ENCODE measurements at regions not wholly inside any gene's neighbourhood (a gene's known extent, or its start where the extent isn't known, plus 50 kb on each side); places are given as distances from the start of the nearest gene placed in this dataset.

DNA sequence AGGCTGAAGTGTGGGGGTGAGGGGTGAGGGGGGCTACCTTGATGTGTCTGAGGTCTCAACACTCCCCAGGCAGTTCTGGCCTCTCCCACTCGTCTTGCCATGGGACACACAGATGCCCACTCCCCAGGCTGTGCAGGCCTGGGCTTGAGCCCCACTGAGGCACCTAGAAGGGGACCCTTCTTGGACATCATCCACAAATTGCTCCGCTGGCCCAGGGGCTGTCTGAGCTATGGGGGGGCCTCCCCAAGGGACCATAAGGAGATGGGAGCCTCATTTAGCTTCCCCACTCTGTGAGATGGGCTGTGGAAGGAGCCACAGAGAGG, 155.5 kb upstream of the MLN start:
- Histone ChIP-seq H3K4me2 (ENCODE audit: low read length) (no peak overlapping the region), H3K9me3 (ENCODE audit: control insufficient read depth in 1 of 2, insufficient read depth in 1 of 2, low read depth in 1 of 2, low read length in 2 of 2) (no peaks in the 10 kb centered on the region), H3K27me3 (ENCODE audit: insufficient read depth, low read length) (no peaks in the 10 kb centered on the region), H3K27ac (ENCODE audit: low read depth, low read length) (no peak overlapping the region), H3K9me2 (ENCODE audit: insufficient read depth) (no peaks in the 10 kb centered on the region), H3K4me1 (ENCODE audit: control insufficient read depth in 1 of 2, insufficient read depth in 2 of 2, low read length in 2 of 2) (peaks cover 0 to 13% of the 10 kb centered on the region in 2 experiments; a peak in 2 of 4 replicates), H3K36me3 (ENCODE audit: control insufficient read depth in 1 of 2, insufficient read depth in 2 of 2, low read length in 2 of 2) (no peaks in the 10 kb centered on the region), H3K9ac (ENCODE audit: low read length) (no peak overlapping the region), H3K4me3 (replicated peaks in 1 of 2; ENCODE audit: low read depth in 1 of 2, low read length in 2 of 2) (no peak overlapping the region), H2AFZ (ENCODE audit: low read depth, low read length, poor library complexity, severe bottlenecking) (no peak overlapping the region), H4K20me1 (ENCODE audit: insufficient read depth) (no peaks in the 10 kb centered on the region), H3K79me2 (ENCODE audit: insufficient read depth, low read length) (no peaks in the 10 kb centered on the region)
- CTCF ChIA-PET = interaction anchor here (1.1 to 1.4 kb wide), 3 partner anchors 9 to 187 kb away, joined by 3 to 4 read pairs (median 3); no protein-coding TSS in a partner anchor
- ATAC-seq (no peak), DNase-seq (ENCODE audit: low read depth, low spot score) (no peak)
- POLR2A ChIA-PET = no interaction called here
- RAD21 ChIA-PET (ENCODE audit: low non-redundant PET in 1 of 2, low total read pairs in 2 of 2, uncharacterized antibody in 2 of 2, unreplicated experiment in 2 of 2) = interaction anchor here in 1 of 2 experiments (1.0 kb wide), 1 partner anchor 68 kb away, joined by 5 read pairs; no protein-coding TSS in a partner anchor
- TF ChIP-seq YY1 (IDR thresholded peaks at IDR 0.05; ENCODE audit: extremely low read depth, insufficient replicate concordance, low read depth, low read length) (no peak), POLR2AphosphoS5 (IDR thresholded peaks at IDR 0.05; ENCODE audit: low read depth, low read length) (no peak)
- intact Hi-C loops (cut with micrococcal nuclease) = no loop called here
- BruUV-seq (replicated peaks) = no TSS peak

DNA sequence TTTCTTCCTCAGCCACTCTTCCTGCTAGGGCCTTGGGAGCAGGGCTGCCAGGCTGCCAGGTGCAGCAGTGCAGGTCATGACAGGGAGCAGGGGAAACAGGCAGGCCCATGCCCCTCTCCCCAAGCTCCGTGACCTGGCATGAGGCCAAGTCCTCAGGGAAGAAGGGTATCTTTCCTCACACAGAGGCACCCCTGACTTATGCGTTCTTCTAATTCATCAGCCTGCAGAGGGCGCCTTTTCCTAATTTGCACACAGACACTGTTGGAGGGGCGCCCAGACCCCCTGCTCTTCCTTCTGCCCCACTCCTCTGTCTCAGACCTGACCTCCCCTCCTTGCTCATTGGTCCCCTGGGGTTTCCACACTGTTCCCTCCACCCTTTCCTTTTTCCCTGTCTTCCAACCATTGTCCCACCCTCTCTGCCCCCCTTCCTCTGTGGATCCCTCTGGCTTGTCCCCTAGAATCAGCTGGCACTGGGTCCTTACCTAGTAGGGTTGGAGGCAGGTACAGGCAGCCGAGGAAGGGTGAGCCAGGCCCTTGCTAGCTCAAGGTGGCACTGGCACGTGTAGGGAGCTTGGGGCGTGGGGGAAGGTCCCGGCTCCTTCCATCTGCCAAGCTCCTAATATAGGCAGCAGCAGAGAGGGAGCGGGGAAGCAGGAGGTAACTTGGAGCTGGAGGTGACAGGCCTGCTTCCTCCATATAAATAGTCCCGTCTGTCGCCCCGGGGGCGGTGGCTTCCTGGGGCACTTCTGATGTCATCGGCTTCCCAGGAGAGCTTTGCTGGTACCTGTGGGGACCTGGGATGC, 154.9 kb upstream of the MLN start:
- no TSS peak for BruUV-seq (replicated peaks)
- ChIA-PET POLR2A (no interaction called here), RAD21 (ENCODE audit: low non-redundant PET in 1 of 2, low total read pairs in 2 of 2, uncharacterized antibody in 2 of 2, unreplicated experiment in 2 of 2) (interaction anchor here (0.7 to 1.0 kb wide), 2 partner anchors 69 kb away, joined by 3 to 5 read pairs; no protein-coding TSS in a partner anchor), CTCF (interaction anchor here (1.0 to 1.4 kb wide), 3 partner anchors 9 to 196 kb away, joined by 3 to 4 read pairs (median 3); no protein-coding TSS in a partner anchor)
- peak; percentile 31; the same call in 1 of the 2 replicates for ATAC-seq
- no peaks in the 10 kb centered on the region for H3K79me2 ChIP-seq (ENCODE audit: insufficient read depth, low read length)
- H3K9me3 ChIP-seq (ENCODE audit: control insufficient read depth in 1 of 2, insufficient read depth in 1 of 2, low read depth in 1 of 2, low read length in 2 of 2) = no peaks in the 10 kb centered on the region
- H2AFZ ChIP-seq (ENCODE audit: low read depth, low read length, poor library complexity, severe bottlenecking) = no peak overlapping the region
- 0 out of 2 replicates have a peak, but pooled peaks cover under 1% of the 10 kb centered on the region for H3K27me3 ChIP-seq (ENCODE audit: insufficient read depth, low read length)
- H3K4me3 ChIP-seq (replicated peaks in 1 of 2; ENCODE audit: low read depth in 1 of 2, low read length in 2 of 2) = no peak overlapping the region
- no peak overlapping the region for H3K27ac ChIP-seq (ENCODE audit: low read depth, low read length)
- no peaks in the 10 kb centered on the region for H3K36me3 ChIP-seq (ENCODE audit: control insufficient read depth in 1 of 2, insufficient read depth in 2 of 2, low read length in 2 of 2)
- H3K4me1 ChIP-seq (ENCODE audit: control insufficient read depth in 1 of 2, insufficient read depth in 2 of 2, low read length in 2 of 2) = peaks cover 0 to 13% of the 10 kb centered on the region in 2 experiments; a peak in 2 of 4 replicates
- intact Hi-C loops (cut with micrococcal nuclease) = no loop called here
- no peaks in the 10 kb centered on the region for H3K9me2 ChIP-seq (ENCODE audit: insufficient read depth)
- no peaks in the 10 kb centered on the region for H4K20me1 ChIP-seq (ENCODE audit: insufficient read depth)
- H3K4me2 ChIP-seq (ENCODE audit: low read length) = no peak overlapping the region
- H3K9ac ChIP-seq (ENCODE audit: low read length) = no peak overlapping the region
- DNase-seq (ENCODE audit: low read depth, low spot score) = no peak
- TF ChIP-seq EGR1 (IDR thresholded peaks at IDR 0.05; ENCODE audit: low read depth) (no peak), JUND (IDR thresholded peaks at IDR 0.05) (no peak), SRF (IDR thresholded peaks at IDR 0.05; ENCODE audit: low read depth) (no peak), POLR2AphosphoS5 (IDR thresholded peaks at IDR 0.05; ENCODE audit: low read depth, low read length) (no peak), ZFX (IDR thresholded peaks at IDR 0.05) (no peak), EZH2 (IDR thresholded peaks at IDR 0.05) (no peak), TCF7L2 (IDR thresholded peaks at IDR 0.05; ENCODE audit: borderline replicate concordance, extremely low read depth, insufficient read depth, insufficient read length) (no peak), CEBPB (IDR thresholded peaks at IDR 0.05; ENCODE audit: low read depth) (no peak), RAD21 (IDR thresholded peaks at IDR 0.05; ENCODE audit: low read depth) (peak; percentile 34), EZH2phosphoT487 (IDR thresholded peaks at IDR 0.05; ENCODE audit: borderline replicate concordance) (no peak), ZNF274 (IDR thresholded peaks at IDR 0.05; ENCODE audit: low read depth, low read length) (no peak)
- TF ChIP-seq, protein P1, sequence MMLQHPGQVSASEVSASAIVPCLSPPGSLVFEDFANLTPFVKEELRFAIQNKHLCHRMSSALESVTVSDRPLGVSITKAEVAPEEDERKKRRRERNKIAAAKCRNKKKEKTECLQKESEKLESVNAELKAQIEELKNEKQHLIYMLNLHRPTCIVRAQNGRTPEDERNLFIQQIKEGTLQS (IDR thresholded peaks at IDR 0.05) = no peak
- TF ChIP-seq, protein P2, sequence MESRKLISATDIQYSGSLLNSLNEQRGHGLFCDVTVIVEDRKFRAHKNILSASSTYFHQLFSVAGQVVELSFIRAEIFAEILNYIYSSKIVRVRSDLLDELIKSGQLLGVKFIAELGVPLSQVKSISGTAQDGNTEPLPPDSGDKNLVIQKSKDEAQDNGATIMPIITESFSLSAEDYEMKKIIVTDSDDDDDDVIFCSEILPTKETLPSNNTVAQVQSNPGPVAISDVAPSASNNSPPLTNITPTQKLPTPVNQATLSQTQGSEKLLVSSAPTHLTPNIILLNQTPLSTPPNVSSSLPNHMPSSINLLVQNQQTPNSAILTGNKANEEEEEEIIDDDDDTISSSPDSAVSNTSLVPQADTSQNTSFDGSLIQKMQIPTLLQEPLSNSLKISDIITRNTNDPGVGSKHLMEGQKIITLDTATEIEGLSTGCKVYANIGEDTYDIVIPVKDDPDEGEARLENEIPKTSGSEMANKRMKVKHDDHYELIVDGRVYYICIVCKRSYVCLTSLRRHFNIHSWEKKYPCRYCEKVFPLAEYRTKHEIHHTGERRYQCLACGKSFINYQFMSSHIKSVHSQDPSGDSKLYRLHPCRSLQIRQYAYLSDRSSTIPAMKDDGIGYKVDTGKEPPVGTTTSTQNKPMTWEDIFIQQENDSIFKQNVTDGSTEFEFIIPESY (IDR thresholded peaks at IDR 0.05; ENCODE audit: extremely low read depth, insufficient replicate concordance, low read length) = no peak
- TF ChIP-seq, protein P3, sequence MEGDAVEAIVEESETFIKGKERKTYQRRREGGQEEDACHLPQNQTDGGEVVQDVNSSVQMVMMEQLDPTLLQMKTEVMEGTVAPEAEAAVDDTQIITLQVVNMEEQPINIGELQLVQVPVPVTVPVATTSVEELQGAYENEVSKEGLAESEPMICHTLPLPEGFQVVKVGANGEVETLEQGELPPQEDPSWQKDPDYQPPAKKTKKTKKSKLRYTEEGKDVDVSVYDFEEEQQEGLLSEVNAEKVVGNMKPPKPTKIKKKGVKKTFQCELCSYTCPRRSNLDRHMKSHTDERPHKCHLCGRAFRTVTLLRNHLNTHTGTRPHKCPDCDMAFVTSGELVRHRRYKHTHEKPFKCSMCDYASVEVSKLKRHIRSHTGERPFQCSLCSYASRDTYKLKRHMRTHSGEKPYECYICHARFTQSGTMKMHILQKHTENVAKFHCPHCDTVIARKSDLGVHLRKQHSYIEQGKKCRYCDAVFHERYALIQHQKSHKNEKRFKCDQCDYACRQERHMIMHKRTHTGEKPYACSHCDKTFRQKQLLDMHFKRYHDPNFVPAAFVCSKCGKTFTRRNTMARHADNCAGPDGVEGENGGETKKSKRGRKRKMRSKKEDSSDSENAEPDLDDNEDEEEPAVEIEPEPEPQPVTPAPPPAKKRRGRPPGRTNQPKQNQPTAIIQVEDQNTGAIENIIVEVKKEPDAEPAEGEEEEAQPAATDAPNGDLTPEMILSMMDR (IDR thresholded peaks at IDR 0.05 in 2 of 3, conservative IDR thresholded peaks at IDR 0.05 in 1 of 3; ENCODE audit: borderline replicate concordance in 1 of 3, insufficient read depth in 1 of 3, low read depth in 2 of 3, low read length in 2 of 3) = peak; percentile 28 to 70 (median 51); a peak in 4 of 6 replicates

Measured in HCT116 (cell line).